NB4 (cell line): ENCODE measurements at regions not wholly inside any gene's neighbourhood (a gene's known extent, or its start where the extent isn't known, plus 50 kb on each side); places are given as distances from the start of the nearest gene placed in this dataset.
"Not testable (repeated sequence)": the region's sequence is repeated elsewhere in the genome, so short reads cannot be mapped to it uniquely, and the experiment has no call there.

Experiments used
- CTCF ChIP-seq: IDR thresholded peaks from one replicate; pipeline ENCODE4 v1.5.1; 2012; ENCODE audit warnings: low read depth, low read length
- MAX ChIP-seq: IDR thresholded peaks from 2 replicates; pipeline ENCODE4 v1.6.1; 2011; ENCODE audit warnings: low read depth, low read length
- MYC ChIP-seq: IDR thresholded peaks from 2 replicates; pipeline ENCODE4 v1.6.1; 2011; ENCODE audit warnings: low read depth, low read length
- POLR2A ChIP-seq: IDR thresholded peaks from 2 replicates; pipeline ENCODE4 v1.6.1; 2011; ENCODE audit warnings: mild to moderate bottlenecking; ENCODE audit not compliant: insufficient read length; ENCODE audit errors: extremely low read depth

DNA sequence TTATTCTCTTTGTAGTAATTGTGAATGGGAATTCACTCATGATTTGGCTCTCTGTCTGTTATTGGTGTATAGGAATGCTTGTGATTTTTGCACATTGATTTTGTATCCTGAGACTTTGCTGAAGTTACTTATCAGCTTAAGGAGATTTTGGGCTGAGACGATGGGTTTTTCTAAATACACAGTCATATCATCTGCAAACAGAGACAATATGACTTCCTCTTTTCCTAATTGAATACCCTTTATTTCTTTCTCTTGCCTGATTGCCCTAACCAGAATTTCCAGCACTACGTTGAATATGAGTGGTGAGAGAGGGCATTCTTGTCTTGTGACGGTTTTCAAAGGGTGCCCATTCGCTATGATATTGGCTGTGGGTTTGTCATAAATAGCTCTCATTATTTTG is 209.8 kb upstream of the NEBL start:
- not testable (repeated sequence) for TF ChIP-seq POLR2A, CTCF, MYC, MAX
